ENCODE measurements at regions not wholly inside any gene's neighbourhood (a gene's known extent, or its start where the extent isn't known, plus 50 kb on each side); places are given as distances from the start of the nearest gene placed in this dataset.
"Not testable (repeated sequence)": the region's sequence is repeated elsewhere in the genome, so short reads cannot be mapped to it uniquely, and the experiment has no call there.

DNA sequence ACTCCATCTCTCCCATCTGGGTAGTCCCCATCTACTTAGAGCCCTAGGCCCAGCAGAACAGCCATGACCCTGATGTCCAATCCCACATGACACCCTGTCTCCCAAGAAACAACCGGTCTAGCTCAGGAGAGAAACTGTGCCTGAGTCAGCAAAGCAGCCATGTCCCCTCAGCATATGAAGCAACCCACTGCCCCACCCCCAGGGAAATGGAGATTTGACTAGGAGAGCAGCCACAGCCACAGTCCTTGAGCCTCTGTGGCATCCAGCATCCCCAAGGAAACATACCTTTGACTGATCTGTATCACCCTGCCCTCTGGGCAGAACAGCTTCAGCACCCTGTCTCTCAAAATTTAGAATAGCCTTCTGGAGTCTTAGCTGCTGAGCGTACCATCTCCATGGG is 641.9 kb upstream of the FBXO33 start:
- DNase-seq = no peak

DNA sequence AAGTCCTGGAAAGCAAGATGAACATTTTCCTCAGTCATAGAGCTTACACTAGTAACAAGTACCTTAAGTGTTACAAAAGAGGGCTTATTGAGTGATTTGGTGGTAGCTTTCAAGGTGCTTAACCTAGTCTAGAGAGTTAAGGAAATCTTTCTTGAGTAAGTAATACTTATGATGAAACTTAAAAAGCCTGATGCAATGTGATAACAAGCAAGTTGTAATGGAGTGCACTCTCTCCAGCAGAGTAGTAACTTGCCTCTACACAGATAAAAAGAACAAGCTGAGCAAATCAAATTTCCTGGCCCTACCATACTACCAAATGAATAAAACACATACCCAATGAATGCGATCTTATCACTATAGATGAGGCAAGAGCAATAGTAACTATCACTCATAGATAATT is 639.9 kb upstream of the FBXO33 start:
- DNase-seq = no peak

DNA sequence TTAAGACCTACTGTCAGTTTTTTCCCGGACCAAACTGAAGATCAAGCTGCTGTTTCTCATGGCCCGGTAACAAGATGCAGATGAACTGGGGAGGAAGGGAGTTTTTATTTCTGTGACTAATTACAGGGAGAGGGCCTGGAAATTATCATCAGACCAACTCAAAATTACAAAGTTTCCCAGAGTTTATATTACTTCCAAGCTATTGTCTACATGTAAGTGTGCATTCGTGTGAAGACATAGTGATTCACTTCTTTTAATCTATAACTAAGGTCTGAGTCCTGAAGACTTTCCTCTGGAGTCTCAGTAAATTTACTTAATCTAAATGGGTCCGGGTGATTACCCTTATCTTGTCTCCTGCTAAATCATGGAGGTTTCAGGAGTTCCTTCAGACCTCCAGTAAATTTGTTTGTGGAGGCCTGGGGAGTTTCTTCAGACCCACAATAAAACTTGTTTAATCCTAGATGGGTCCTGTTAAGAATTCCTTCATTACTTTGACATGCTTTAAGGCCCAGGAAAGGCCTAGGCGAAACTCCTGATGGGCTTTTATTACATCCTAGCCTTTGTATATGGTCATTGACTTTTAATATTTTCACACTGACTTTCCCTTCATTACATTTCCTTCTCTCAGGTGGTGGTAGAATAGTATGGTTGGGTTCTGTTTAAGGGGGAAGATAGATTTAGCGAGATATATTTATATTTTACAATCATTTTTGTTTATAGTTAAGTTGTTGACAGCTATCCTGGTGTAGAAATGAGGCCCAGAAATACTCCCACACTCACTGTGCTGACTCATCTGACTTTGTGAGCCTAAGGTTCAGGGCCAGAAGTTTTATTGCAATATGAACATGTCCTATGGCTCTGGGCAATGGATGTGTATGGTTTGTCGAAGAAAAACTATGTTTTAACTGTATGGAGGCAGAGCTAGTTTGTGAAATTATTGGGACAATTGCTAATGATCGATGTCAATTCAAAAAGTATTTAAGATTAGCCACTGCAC is 627.0 kb upstream of the FBXO33 start:
- DNase-seq = no peak

DNA sequence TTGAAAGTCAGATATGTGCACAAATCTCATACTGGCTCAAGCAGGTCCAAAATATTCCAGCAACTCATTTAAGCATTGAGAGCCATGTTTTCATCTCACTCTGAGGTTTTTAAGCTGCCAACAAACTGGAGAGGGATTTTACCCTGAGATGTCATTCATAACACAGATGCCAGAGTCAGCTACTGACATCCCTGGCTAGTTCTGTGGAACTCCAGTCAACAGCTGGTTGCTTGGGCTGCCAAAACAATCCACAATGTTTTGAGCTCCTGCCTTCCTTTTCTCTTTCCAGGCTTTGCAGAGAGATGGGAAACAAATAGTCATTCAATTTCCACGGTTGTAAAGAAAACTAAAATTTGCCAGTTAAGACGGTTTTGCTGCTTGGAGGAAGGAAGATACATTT is 621.2 kb upstream of the FBXO33 start:
- peak; percentile 91 for DNase-seq

DNA sequence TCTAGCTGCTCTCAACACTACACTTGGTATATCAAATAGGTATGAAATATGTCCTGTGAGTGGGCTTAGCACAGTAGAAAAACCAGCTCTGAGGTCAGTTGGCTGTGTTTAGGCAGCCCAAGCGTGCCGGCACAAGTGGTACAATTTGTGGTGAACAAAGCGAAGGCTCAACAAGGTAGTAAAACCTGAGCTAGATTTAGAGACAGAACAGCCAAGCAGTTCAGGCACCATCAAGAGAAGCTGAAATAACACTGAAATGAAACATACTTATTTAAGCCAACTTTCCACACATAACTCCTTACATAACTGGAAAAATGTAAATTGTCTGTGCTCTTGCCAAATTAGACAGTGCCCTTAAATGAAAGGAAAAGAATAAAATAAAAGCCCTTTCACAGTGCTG is 596.8 kb upstream of the FBXO33 start:
- no peak for DNase-seq

DNA sequence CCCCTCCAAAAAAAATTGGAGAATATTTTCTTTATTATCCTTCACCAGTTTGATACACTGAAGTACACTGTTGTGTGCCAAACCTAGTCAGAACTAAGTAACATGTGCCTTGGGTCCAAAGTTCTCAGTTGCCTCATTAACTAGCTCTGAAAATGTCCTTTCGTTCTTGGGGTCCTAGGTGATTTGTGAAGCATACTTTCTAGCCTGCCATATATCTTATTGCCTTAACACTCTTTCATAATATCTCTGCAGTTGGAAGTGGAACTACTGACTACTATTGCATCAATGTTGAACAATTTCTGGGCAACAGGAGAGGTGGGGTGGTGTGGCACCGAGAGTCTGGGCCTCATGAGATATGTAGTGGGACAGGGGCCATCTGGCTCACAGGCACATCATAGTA is 592.9 kb upstream of the FBXO33 start:
- no peak for DNase-seq

DNA sequence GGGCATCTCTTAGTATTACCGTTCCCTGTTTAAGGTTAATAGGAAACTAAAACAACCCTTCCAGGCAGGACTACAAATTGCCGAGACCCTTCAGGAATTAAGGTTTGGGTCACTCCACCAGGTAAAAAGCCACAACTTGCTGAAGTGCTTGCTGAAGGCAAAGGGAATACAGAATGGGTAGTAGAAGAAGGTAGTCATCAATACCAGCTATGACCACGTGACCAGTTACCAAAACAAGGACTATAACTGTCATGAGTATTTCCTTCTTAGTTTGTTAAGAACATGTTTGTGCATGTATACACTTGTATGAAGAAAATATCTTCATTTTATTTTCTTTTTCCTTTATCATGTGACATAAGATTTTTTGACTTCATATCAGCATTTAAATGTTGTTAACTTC is 578.7 kb upstream of the FBXO33 start:
- no peak for DNase-seq

DNA sequence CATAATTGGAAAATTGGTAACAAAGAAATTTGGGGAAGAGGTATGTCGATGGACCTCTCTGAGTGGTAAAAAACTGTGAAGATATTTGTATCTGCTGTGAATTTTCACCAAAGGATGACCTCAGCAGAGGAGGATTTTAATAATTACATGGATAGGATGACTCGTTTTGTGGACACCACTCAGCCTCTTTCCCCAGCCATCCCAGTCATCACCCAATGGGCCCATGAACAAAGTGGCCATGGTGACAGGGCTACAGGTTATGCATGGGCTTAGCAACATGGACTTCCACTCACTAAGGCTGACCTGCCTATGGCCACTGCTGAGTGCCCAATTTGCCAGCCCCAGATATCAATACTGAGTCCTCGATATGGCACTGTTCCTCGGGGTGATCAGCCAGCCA is 577.5 kb upstream of the FBXO33 start:
- no peak for DNase-seq

DNA sequence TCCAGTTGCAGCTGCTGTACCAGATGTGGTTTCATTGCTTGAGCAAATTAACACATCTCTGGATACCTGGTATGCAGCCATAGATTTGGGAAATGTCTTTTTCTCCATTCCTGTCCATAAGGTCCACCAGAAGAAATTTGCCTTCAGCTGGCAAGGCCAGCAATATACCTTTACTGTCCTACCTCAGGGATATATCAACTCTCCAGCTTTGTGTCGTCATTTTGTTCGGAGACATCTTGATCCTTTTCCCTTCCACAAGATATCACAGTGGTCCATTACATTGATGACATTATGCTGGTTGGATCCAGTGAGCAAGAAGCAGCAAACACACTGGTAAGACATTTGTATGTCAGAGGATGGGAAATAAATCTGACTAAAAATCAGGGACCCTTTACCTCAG is 576.1 kb upstream of the FBXO33 start:
- DNase-seq = not testable (repeated sequence)

DNA sequence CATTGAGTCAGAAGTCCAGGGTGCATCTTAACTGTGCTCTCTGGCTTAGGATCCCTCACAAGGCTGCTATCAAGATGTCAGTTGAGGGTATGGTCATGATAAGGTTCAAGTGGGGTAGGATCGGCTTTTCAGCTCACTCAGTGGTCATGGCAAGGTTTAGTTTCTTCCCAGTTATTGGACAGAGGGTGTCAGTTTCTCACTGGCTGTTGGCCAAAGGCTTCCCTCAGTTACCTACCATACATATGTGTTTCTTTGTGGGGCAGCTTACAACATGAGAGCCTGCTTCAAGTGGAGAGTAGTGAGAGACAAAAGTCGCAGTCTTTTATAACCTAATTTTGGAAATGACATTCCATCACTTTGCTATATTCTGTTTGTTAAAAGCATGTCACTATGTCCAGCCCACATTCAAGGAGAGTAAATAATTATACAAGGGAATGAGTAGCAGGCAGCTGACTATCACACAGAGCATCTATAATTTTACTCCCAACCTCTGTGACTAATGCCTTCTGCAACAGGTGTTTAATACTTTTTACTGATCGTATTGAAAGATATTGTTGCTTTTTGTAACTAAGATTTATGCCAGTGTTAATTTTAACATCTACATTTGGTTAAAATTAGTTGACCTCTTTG is 572.8 kb upstream of the FBXO33 start:
- DNase-seq = no peak

DNA sequence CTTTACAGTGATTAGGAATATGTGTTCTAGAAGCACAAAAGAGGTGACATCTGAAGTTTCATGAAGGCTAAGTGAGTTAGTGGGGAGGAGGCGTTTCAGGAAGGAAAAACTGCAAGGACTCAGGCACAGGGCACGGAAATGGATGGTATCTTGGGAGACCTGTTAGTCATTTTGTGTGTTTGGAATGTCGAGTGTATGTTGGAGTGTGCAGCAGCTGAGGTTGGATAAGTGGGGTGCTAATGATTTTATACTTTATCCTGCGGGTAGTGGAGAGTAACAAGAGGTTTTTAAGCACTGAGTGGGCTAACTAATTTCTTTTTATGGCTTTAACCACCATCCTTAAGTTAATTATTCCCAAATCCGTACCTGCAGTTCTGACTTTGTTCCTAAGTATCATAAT is 571.5 kb upstream of the FBXO33 start:
- DNase-seq = peak; percentile 94

DNA sequence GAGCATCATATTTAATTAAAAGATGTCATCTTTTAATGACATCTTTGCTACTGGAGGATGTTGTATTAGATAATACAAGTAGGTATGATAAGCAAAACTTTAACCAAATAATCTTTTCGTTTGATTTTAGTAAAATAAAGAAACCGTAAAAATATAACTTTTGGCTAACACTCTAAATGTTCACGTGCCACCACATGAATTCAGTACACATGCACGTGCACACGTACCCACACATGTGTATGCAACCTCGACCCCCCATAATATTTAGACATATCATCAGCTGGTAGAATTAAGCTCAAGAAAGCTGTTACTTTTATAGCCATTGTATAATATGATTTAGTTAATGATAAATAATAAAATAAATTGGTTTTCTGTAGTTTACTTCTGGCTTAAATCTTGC is 566.6 kb upstream of the FBXO33 start:
- DNase-seq = no peak

DNA sequence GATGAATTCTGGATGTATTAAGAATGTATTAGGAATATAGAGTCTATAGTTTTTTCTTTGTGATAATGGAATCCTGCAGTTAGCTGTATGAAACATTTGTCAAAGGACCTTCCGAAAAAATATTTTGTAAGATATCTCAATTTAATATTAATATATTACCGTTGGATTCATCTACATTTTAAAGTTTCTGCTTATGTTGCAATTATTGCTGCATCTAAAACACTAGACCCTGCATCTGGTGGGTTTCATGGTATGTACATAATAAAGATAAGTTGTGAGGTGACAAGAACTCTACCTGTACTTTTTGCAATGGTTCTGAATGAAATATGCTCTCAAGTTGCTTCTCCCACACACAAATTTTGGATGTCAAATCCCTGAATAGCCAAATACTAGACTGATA is 565.9 kb upstream of the FBXO33 start:
- DNase-seq = no peak

DNA sequence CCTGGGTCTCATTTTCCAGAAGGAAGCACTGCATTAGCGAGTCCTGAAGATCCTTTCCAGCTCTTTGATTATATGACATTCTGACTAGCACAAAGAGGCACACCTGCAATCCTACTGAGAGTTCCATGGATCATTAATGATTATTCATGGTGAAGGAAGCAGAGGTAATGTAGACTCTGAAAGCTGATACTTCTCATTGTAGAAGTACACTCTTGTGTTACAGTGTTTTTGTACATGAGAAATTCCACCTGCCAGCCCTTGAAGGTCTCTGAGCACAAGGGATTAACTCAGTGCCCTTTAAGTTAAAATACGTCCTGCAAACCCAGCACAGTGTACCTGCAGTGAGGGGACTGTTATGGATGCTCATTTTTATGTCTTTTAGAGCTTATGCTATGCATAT is 558.8 kb upstream of the FBXO33 start:
- DNase-seq = peak; percentile 96

DNA sequence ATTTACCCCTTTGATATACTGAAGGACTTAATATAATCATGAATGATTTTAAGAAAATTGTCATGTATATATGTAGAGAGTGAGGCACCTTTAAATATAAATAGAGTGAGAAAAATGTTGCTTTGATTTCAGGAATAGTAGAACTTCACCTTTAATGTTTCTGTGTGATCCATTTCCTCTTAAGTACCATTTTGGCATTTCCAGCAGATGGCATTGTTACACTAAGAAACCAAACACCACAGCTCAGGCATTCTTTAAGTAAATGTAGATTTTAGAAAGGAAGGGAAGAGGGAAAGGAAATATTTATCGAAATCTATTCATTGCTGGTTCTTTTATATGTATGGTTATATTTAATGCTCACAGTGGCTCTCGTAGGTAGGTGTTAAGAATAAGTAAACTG is 556.7 kb upstream of the FBXO33 start:
- peak; percentile 70 for DNase-seq

DNA sequence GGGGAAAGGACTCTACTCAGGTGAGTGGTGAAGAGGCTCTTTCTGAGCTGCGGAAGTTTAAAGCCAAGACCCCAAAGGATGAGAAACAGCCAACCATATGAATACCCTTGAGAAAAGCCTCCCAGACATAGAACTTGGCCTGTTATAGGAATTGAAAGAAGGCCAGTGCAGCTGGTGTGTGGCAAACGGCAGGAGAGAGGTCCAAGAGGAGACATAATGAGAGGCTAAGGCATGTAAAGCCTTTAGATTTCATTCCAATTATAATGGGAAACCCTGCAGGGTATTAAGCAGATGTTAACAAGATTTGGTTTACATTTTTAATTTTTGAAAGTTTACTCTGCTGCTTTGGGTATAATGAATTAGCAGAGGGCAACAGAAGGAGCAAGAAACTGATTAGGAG is 552.1 kb upstream of the FBXO33 start:
- peak; percentile 40 for DNase-seq

DNA sequence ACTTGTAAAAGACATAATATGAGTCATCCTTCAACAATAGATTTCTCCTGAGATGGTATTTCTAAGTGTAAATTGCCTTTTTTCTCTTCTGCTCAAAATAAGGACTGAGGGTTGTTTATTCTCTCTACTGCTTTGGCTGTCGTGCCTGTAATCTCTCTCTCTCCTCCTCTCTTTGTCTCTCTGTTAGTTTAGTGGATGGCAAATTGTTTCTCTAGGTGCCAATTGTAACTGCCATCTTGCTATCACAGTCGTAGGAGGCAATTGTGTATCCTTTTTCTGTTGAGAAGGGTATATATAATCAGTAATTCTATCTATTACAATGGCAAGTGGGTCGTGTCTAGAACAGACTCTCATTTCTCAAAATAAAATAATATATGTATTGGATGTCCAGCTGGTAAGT is 545.0 kb upstream of the FBXO33 start:
- no peak for DNase-seq

DNA sequence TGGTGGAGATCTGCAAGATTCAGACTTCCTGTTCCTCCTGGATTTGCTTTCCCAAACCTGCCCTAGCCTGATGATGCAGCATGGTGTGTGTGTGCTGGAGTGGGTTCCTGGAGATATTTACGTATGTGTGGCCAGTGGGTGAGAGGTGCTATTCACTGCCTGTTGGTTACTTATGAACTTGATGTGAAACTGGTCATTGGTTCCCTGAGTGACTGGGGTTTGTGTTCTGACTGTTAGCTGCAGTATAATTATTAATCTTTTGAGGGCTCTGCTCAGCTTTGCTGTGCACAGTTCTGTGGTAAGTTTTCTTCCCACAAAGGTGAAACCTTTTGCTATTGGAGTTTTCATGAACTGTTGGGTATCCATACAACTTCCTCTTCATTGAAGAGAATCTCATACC is 541.8 kb upstream of the FBXO33 start:
- DNase-seq = no peak

DNA sequence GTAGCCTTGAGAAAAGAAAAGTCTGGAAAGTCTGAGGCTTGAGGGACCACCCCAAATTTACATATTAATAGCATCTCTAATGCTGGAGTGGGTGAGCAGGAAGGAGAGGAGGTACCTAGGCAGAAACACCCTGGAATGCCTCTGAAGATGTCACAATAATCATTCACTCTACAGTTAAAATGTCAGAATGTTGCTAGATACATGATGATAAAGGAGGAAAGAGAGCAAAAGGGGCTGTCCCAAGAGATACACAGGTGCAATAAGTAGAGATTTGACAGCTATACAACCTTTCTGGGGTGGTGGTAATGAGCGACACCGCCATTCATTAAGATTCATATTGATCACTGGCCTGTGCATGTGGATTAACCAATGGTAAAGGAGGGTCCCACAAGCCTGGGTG is 540.5 kb upstream of the FBXO33 start:
- no peak for DNase-seq

DNA sequence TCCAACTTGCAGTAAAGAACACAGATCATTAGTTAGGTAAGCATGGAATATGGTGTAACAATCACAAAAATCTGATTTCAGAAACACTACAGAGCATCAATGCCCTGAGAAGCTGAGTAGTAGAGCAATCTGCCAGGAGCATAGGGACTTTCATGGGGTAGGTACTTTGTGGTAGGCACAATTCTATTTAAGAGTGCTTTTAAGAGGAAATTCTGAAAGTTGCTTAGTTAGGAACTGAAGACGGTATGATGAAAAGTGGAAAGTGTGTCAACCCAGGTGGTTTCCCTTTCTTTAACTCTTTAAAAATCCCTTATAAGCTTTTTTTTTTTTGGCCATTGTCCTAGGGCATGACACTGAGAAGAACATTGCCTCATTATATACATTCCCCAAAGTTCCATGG is 535.7 kb upstream of the FBXO33 start:
- no peak for DNase-seq

DNA sequence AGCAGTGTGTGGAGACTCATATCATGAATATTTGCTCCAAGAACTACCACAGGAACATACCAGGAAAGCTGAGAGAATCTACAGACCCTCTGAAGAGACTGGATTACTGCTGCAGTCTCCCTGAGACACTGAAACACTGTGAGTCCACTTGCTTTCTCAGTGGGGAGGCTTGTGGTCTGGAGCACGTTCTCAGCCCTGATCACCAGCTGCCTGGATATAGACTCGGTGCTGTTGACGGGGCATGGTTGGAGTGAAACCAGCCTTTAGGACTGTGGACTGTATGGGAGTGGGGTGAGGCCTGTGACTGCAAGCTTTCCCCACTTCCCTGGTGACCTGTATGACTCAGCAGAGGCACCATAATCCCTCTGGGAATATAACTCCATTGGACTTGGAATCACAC is 525.8 kb upstream of the FBXO33 start:
- DNase-seq = no peak

DNA sequence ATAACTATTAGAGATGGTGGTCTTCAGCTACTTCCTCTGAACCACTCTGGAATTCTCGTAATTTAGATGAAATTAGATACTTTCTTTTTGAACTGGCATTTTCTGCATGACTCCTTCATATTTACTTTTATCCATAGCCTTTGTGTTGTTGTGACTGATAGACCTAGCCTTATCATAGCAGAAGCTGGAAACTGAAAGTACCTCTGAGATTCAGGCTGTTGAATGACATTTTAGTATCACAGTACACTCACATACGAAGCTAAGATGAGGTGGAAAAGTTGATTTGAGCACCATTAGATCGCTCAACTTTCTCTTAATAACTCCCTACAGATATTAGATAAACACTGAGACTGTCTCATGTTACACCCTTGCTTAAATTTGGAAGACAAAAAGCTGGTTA is 525.1 kb upstream of the FBXO33 start:
- DNase-seq = no peak

DNA sequence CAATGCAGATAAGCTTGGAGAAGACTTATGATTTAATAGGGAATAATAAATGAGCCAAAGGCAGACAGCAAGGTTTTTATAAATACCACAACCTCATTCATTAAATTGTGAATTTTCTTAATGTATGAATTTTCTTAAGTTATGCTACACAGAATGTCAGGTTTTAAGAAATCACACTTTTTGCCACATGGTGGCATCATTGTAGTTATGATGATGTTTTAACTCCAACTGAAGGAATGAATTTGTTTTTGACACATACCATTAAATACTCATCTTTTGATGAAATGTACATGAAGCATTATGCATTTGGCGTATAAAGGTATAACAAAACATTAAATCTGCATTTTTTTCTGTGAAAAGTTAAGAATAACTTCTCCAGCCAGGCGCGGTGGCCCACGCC is 524.1 kb upstream of the FBXO33 start:
- no peak for DNase-seq

DNA sequence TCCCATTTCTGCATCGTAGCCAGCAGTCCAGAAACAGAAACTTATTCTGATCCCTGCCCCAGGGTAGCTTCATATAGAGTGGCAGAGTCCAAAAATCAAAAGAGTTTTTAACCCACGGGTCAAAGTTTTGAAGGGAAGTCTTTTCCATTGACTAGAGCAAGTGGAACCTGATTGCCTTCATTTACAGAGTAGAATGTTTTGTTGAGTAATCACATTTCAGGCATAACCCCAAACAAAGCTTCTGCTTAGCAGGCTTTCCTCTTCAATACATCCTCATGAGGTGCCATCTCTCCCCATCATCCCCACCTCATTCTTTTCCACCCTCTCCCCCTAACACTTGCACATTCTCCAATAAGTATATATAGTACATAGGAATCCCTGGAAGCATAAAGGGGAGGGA is 516.0 kb upstream of the FBXO33 start:
- DNase-seq = no peak

DNA sequence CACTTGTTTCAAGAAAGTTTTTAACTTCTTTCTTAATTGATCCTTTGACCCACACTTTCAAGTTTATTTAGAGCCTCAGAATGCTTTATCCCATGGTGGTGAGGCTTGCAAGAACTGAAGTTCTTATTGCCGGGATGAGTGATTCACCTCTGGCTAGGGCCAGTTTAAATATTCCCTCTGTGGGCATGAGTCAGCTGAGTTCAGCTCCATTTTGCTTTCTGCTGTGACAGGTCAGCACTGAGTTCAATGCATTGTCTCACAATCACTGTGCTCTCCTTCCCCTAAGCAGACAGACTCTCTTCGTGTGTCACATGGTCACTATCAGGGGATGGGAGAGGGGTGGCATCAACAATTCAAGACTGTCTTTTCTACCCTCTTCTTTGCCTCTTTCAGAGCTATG is 514.6 kb upstream of the FBXO33 start:
- no peak for DNase-seq

Measured in NCI-H524 treated with DMSO at 0.1 percent for 48 hours (cell line).